Calu3 (cell line): ENCODE measurements at regions not wholly inside any gene's neighbourhood (a gene's known extent, or its start where the extent isn't known, plus 50 kb on each side); places are given as distances from the start of the nearest gene placed in this dataset.

ENCODE experiments used
- BruUV-seq: library from RNA; stranded (reverse); fragments of 400-500 nt; replicated peaks from 2 replicates; lab custom pipeline; 2021; lab: Mats Ljungman, UMichigan
- CTCF ChIA-PET: fragments of 300-600 bp; sonication (Branson Sonifier 250); formaldehyde crosslinking; loops from one replicate; lab custom pipeline; 2022; ENCODE audit warnings: antibody characterized with exemption; lab: Charles Lee
- DNase-seq: peaks from one replicate; pipeline ENCODE4 v3.0.0; 2022
- H3K27ac Mint-ChIP-seq: one replicate; pipeline ENCODE4 v1.8.0; 2022; ENCODE audit warnings: mixed read lengths; ENCODE audit not compliant: unreplicated experiment
- H3K27me3 Mint-ChIP-seq: one replicate; pipeline ENCODE4 v1.8.0; 2022; ENCODE audit warnings: mixed read lengths; ENCODE audit not compliant: unreplicated experiment
- H3K36me3 Mint-ChIP-seq: one replicate; pipeline ENCODE4 v1.8.0; 2022; ENCODE audit warnings: mild to moderate bottlenecking, moderate library complexity, mixed read lengths; ENCODE audit not compliant: insufficient read depth, unreplicated experiment
- H3K4me1 Mint-ChIP-seq: one replicate; pipeline ENCODE4 v1.8.0; 2022; ENCODE audit warnings: mild to moderate bottlenecking, low read depth, mixed read lengths; ENCODE audit not compliant: unreplicated experiment
- H3K4me3 Mint-ChIP-seq: one replicate; pipeline ENCODE4 v1.8.0; 2022; ENCODE audit warnings: mild to moderate bottlenecking, low read depth, moderate library complexity, mixed read lengths; ENCODE audit not compliant: unreplicated experiment
- H3K9me3 Mint-ChIP-seq: one replicate; pipeline ENCODE4 v1.8.0; 2022; ENCODE audit warnings: low read depth, mixed read lengths; ENCODE audit not compliant: unreplicated experiment
- CTCF ChIP-seq: fragments of 200-600 bp; IDR thresholded peaks from one replicate; pipeline ENCODE4 v1.8.0; 2022; ENCODE audit warnings: antibody characterized with exemption; ENCODE audit not compliant: unreplicated experiment
- intact Hi-C: fragments of 100-400 bp; cut with micrococcal nuclease; formaldehyde crosslinking; loops from one replicate; pipeline ENCODE4 v1.10.0; 2022; ENCODE audit not compliant: unreplicated experiment

- Mint-ChIP-seq H3K36me3 (no peaks in the 10 kb centered on the region), H3K27me3 (peaks cover 61% of the 10 kb centered on the region), H3K4me3 (no peak overlapping the region), H3K27ac (no peak overlapping the region), H3K9me3 (no peaks in the 10 kb centered on the region), H3K4me1 (peaks cover 7% of the 10 kb centered on the region)
- intact Hi-C loops: no loop called here
- no peak for DNase-seq
- BruUV-seq: no TSS peak
- TF ChIP-seq CTCF: no peak
- CTCF ChIA-PET: no interaction called here
Measured at GRCh38 chr17:77856551-77857305, 101.8 kb upstream of the TNRC6C start.

DNA sequence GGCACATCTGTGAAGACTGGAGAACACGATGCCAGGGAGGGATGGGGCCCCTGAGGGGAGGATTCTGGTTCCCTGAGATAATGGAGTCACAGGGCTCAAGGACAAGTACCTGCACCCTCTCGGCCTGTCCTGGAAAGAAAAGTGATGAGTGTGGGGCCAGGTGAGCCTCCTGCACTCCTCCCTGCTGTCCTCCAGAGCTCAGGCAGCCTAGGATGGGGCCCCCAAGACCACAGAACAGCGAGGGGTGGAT, 101.3 kb upstream of the TNRC6C start:
- DNase-seq: no peak
- CTCF ChIA-PET: no interaction called here
- H3K27ac Mint-ChIP-seq: no peak overlapping the region
- no peak overlapping the region for H3K4me3 Mint-ChIP-seq
- H3K36me3 Mint-ChIP-seq: no peaks in the 10 kb centered on the region
- peaks cover 66% of the 10 kb centered on the region for H3K27me3 Mint-ChIP-seq
- H3K4me1 Mint-ChIP-seq: peaks cover 7% of the 10 kb centered on the region
- TF ChIP-seq CTCF: no peak
- H3K9me3 Mint-ChIP-seq: no peaks in the 10 kb centered on the region
- intact Hi-C loops: no loop called here
- BruUV-seq: no TSS peak

GRCh38 chr17:77857613-77858012, 100.9 kb upstream of the TNRC6C start:
- BruUV-seq: no TSS peak
- TF ChIP-seq CTCF: no peak

DNA sequence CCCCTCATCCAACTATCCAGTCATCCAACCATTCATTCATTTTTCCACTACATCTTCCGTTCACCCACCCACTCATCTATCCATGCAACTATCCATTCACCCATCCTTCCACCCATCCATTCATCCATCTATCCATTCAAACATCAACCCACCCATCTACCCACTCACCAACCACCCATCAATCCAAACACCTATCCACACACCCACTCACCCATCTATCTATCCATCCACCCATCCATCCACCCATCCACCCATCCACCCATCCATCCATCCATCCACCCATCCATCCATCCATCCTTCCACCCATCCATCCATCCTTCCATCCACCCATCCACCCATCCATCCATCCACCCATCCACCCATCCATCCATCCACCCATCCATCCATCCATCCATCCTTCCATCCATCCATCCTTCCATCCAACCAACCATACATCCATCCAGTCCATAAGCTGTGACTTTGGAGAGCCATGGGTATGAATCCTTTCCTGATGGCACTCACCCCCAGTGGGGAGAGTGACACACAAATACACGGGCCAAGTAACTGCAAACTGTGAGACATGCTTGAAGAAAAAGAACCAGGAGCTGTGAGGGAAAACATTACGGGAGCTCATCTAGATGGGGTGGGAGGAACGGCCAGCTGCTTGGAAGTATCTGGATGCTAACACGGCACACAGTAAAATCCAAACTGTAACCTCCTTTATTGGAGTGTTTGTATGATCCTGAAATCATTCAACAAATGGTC, 100.0 kb upstream of the TNRC6C start:
- no peak for DNase-seq
- CTCF ChIA-PET: interaction anchor here (0.8 to 1.5 kb wide), 3 partner anchors 10 to 89 kb away, joined by 3 to 5 read pairs (median 3); no protein-coding TSS in a partner anchor
- no TSS peak for BruUV-seq
- peaks cover 79% of the 10 kb centered on the region for H3K27me3 Mint-ChIP-seq
- H3K4me3 Mint-ChIP-seq: no peak overlapping the region
- H3K4me1 Mint-ChIP-seq: peaks cover 7% of the 10 kb centered on the region
- no peaks in the 10 kb centered on the region for H3K9me3 Mint-ChIP-seq
- H3K27ac Mint-ChIP-seq: no peak overlapping the region
- intact Hi-C loops: no loop called here
- TF ChIP-seq CTCF: no peak
- no peaks in the 10 kb centered on the region for H3K36me3 Mint-ChIP-seq

More at GRCh38 chr17:77857613-77858012, 100.9 kb upstream of the TNRC6C start:
- no peaks in the 10 kb centered on the region for H3K9me3 Mint-ChIP-seq
- intact Hi-C loops: no loop called here
- H3K27ac Mint-ChIP-seq: no peak overlapping the region
- H3K4me1 Mint-ChIP-seq: peaks cover 7% of the 10 kb centered on the region
- CTCF ChIA-PET: no interaction called here
- peaks cover 70% of the 10 kb centered on the region for H3K27me3 Mint-ChIP-seq
- no peak overlapping the region for H3K4me3 Mint-ChIP-seq
- no peak for DNase-seq
- no peaks in the 10 kb centered on the region for H3K36me3 Mint-ChIP-seq
